Gastroesophageal sphincter (tissue), 4 donors: ENCODE measurements at regions not wholly inside any gene's neighbourhood (a gene's known extent, or its start where the extent isn't known, plus 50 kb on each side); places are given as distances from the start of the nearest gene placed in this dataset.
"Not testable (repeated sequence)": the region's sequence is repeated elsewhere in the genome, so short reads cannot be mapped to it uniquely, and the experiment has no call there.

ENCODE experiments used
- ATAC-seq: fragments of 150-250 bp; one replicate; pipeline ENCODE4 v1.9.1; 2016; ENCODE audit warnings: mild to moderate bottlenecking, moderate library complexity
- H3K27ac ChIP-seq, 4 donors: fragments of 200-600 bp; sonication (generic) in 3 of 4; 1 replicate in 3 of 4; 2 replicates in 1 of 4; pipeline ENCODE4 v1.5.1; 2016 to 2019
- H3K27me3 ChIP-seq: fragments of 200-600 bp; sonication (generic); one replicate; pipeline ENCODE4 v1.5.1; 2019
- H3K36me3 ChIP-seq, 2 donors: fragments of 200-600 bp; sonication (generic); one replicate each; pipeline ENCODE4 v1.5.1; 2019; ENCODE audit warnings: control low read depth in 1 of 2
- H3K4me1 ChIP-seq, 3 donors: fragments of 200-600 bp; sonication (generic); 1 replicate in 2 of 3; 2 replicates in 1 of 3; pipeline ENCODE4 v1.5.1; 2016 to 2019; ENCODE audit warnings: control low read depth in 2 of 3
- H3K4me3 ChIP-seq, 2 donors: fragments of 200-600 bp; sonication (generic); one replicate each; pipeline ENCODE4 v1.5.1; 2019; ENCODE audit warnings: mild to moderate bottlenecking in 1 of 2, moderate library complexity in 1 of 2
- H3K9me3 ChIP-seq, 3 donors: fragments of 200-600 bp; sonication (generic); one replicate each; pipeline ENCODE4 v1.5.1; 2017 to 2019; ENCODE audit warnings: control low read depth in 2 of 3
- CTCF ChIP-seq, 4 experiments: fragments of 200-600 bp in 2 of 4; fragments of 450-650 bp in 2 of 4; sonication (generic) in 1 of 4; IDR thresholded peaks; one replicate each; pipeline ENCODE4 v1.5.1; 2017 to 2019; ENCODE audit warnings: antibody characterized with exemption in 4 of 4, mild to moderate bottlenecking in 2 of 4, moderate library complexity in 2 of 4
- EP300 ChIP-seq: sonication (generic); formaldehyde crosslinking; IDR thresholded peaks from one replicate; pipeline ENCODE4 v1.6.1; 2017; ENCODE audit warnings: antibody characterized with exemption, mild to moderate bottlenecking
- POLR2A ChIP-seq, 2 donors: fragments of 450-650 bp; IDR thresholded peaks; one replicate each; pipeline ENCODE4 v1.6.1; 2017; ENCODE audit warnings: antibody characterized with exemption in 2 of 2, mild to moderate bottlenecking in 2 of 2, moderate library complexity in 1 of 2
- POLR2AphosphoS5 ChIP-seq: sonication (generic); formaldehyde crosslinking; IDR thresholded peaks from one replicate; pipeline ENCODE4 v1.6.1; 2017; ENCODE audit warnings: antibody characterized with exemption
- WGBS, 2 donors: methylation state at CpG; one replicate each; pipeline ENCODE4 v1.1.5; 2018; ENCODE audit warnings: low coverage in 1 of 2; 5-methylcytosine and 5-hydroxymethylcytosine counted together

- Histone ChIP-seq H3K27me3 (no peaks in the 10 kb centered on the region), H3K4me3 (no peak overlapping the region), H3K9me3 (no peaks in the 10 kb centered on the region), H3K4me1 (no peaks in the 10 kb centered on the region), H3K27ac (no peak overlapping the region), H3K36me3 (no peaks in the 10 kb centered on the region)
- WGBS, 2 donors: 83 to 94% methylated on average over 1 to 2 of the region's 2 CpGs
- ATAC-seq: no peak
- TF ChIP-seq POLR2AphosphoS5 (no peak), CTCF (IDR thresholded peaks at IDR 0.05) (no peak), EP300 (no peak), POLR2A (IDR thresholded peaks at IDR 0.05) (no peak)
Observed at GRCh38 chr11:28798286-28798685, 690.1 kb downstream of the METTL15 start.

GRCh38 chr11:28797536-28797935 is 689.3 kb downstream of the METTL15 start:
- H3K9me3 ChIP-seq: no peaks in the 10 kb centered on the region
- no peak for TF ChIP-seq POLR2AphosphoS5
- no peak for TF ChIP-seq POLR2A (IDR thresholded peaks at IDR 0.05)
- no peak for TF ChIP-seq CTCF (IDR thresholded peaks at IDR 0.05)
- no peak for TF ChIP-seq EP300
- WGBS, 2 donors: 69 to 70% methylated on average over 3 of the region's 3 CpGs
- H3K27me3 ChIP-seq: no peaks in the 10 kb centered on the region
- no peak for ATAC-seq
- H3K4me1 ChIP-seq: no peaks in the 10 kb centered on the region
- H3K36me3 ChIP-seq: no peaks in the 10 kb centered on the region
- no peak overlapping the region for H3K4me3 ChIP-seq
- no peak overlapping the region for H3K27ac ChIP-seq

- ATAC-seq: no peak
- peaks cover 0 to 5% (median 0%) of the 10 kb centered on the region in 3 donors for H3K9me3 ChIP-seq
- no peak overlapping the region for H3K27ac ChIP-seq
- H3K4me3 ChIP-seq: no peak overlapping the region
- H3K36me3 ChIP-seq: no peaks in the 10 kb centered on the region
- no peaks in the 10 kb centered on the region for H3K4me1 ChIP-seq
- no peak for TF ChIP-seq POLR2A (IDR thresholded peaks at IDR 0.05)
- TF ChIP-seq CTCF (IDR thresholded peaks at IDR 0.05): no peak
- no peak for TF ChIP-seq POLR2AphosphoS5
- no peak for TF ChIP-seq EP300
- H3K27me3 ChIP-seq: no peaks in the 10 kb centered on the region
Observed at GRCh38 chr11:28794405-28794804, 686.2 kb downstream of the METTL15 start.

- peaks cover 0 to 5% (median 0%) of the 10 kb centered on the region in 3 donors for H3K9me3 ChIP-seq
- no peak for TF ChIP-seq POLR2A (IDR thresholded peaks at IDR 0.05)
- no peak for TF ChIP-seq POLR2AphosphoS5
- no peak for TF ChIP-seq EP300
- no peak for TF ChIP-seq CTCF (IDR thresholded peaks at IDR 0.05)
- ATAC-seq: no peak
- 77 to 89% methylated on average over 2 to 3 of the region's 8 CpGs for WGBS, 2 donors
- no peak overlapping the region for H3K4me3 ChIP-seq
- H3K27ac ChIP-seq: no peak overlapping the region
- no peaks in the 10 kb centered on the region for H3K27me3 ChIP-seq
- no peaks in the 10 kb centered on the region for H3K4me1 ChIP-seq
- H3K36me3 ChIP-seq: no peaks in the 10 kb centered on the region
Observed at GRCh38 chr11:28793282-28793738, 685.1 kb downstream of the METTL15 start.

GRCh38 chr11:28792856-28793255 is 684.7 kb downstream of the METTL15 start:
- no peaks in the 10 kb centered on the region for H3K4me1 ChIP-seq
- no peaks in the 10 kb centered on the region for H3K27me3 ChIP-seq
- ATAC-seq: no peak
- TF ChIP-seq POLR2A (IDR thresholded peaks at IDR 0.05) (no peak), POLR2AphosphoS5 (no peak), CTCF (IDR thresholded peaks at IDR 0.05) (no peak), EP300 (no peak)
- no peak overlapping the region for H3K27ac ChIP-seq
- peaks cover 0 to 5% (median 0%) of the 10 kb centered on the region in 3 donors for H3K9me3 ChIP-seq
- 40 to 64% methylated on average over 1 of the region's 2 CpGs for WGBS, 2 donors
- no peak overlapping the region for H3K4me3 ChIP-seq
- no peaks in the 10 kb centered on the region for H3K36me3 ChIP-seq

GRCh38 chr11:28787897-28788296 is 679.7 kb downstream of the METTL15 start:
- 80 to 88% methylated on average over 1 to 2 of the region's 2 CpGs for WGBS, 2 donors
- H3K27me3 ChIP-seq, ATAC-seq, H3K27ac ChIP-seq, H3K36me3 ChIP-seq, H3K4me3 ChIP-seq, H3K4me1 ChIP-seq: not testable (repeated sequence)
- peaks cover 0 to 13% (median 0%) of the 10 kb centered on the region in 3 donors for H3K9me3 ChIP-seq
